Transverse colon (tissue), 3 donors: ENCODE measurements at regions not wholly inside any gene's neighbourhood (a gene's known extent, or its start where the extent isn't known, plus 50 kb on each side); places are given as distances from the start of the nearest gene placed in this dataset.

Source experiments
- EP300 ChIP-seq: sonication (generic); formaldehyde crosslinking; IDR thresholded peaks from one replicate; pipeline ENCODE4 v1.6.1; 2017; ENCODE audit warnings: antibody characterized with exemption, low read depth
- POLR2A ChIP-seq: fragments of 450-650 bp; IDR thresholded peaks from one replicate; pipeline ENCODE4 v1.6.1; 2016; ENCODE audit warnings: antibody characterized with exemption, mild to moderate bottlenecking, moderate library complexity
- TF ChIP-seq, protein P1 (sequence below), 5 experiments: fragments of 200-600 bp in 3 of 5; fragments of 450-650 bp in 2 of 5; sonication (generic) in 3 of 5; IDR thresholded peaks; 1 replicate in 2 of 5; 2 replicates in 3 of 5; pipeline ENCODE4 v1.5.1; 2016 to 2017; ENCODE audit warnings: antibody characterized with exemption in 5 of 5, inconsistent platforms in 3 of 5, mild to moderate bottlenecking in 2 of 5, moderate library complexity in 1 of 5

DNA sequence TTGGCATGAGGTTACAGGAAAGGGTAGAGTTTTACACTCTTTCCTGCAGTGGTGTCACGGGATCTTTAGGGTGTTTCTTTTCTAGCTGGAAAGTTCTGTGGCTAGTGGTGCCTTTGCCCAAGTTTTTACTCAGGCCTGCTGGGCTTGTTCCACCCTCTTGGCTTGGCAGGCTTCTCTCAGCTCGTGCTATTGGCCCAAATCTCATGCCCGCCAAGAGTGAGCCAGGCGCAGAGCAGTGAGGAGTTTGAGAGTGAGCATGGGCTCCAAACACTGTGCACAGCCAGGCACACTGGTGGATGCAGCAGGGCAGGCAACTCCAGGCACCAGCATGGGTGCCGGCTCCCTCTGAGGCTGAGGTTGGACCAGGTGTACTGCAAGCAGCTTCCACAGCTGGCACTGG lies 206.5 kb downstream of the SAMD5 start:
- TF ChIP-seq POLR2A (no peak), EP300 (no peak)
- TF ChIP-seq, protein P1, sequence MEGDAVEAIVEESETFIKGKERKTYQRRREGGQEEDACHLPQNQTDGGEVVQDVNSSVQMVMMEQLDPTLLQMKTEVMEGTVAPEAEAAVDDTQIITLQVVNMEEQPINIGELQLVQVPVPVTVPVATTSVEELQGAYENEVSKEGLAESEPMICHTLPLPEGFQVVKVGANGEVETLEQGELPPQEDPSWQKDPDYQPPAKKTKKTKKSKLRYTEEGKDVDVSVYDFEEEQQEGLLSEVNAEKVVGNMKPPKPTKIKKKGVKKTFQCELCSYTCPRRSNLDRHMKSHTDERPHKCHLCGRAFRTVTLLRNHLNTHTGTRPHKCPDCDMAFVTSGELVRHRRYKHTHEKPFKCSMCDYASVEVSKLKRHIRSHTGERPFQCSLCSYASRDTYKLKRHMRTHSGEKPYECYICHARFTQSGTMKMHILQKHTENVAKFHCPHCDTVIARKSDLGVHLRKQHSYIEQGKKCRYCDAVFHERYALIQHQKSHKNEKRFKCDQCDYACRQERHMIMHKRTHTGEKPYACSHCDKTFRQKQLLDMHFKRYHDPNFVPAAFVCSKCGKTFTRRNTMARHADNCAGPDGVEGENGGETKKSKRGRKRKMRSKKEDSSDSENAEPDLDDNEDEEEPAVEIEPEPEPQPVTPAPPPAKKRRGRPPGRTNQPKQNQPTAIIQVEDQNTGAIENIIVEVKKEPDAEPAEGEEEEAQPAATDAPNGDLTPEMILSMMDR (IDR thresholded peaks at IDR 0.05) = no peak
